GM19395 (cell line): ENCODE measurements at regions not wholly inside any gene's neighbourhood (a gene's known extent, or its start where the extent isn't known, plus 50 kb on each side); places are given as distances from the start of the nearest gene placed in this dataset.

Source experiments
- ATAC-seq: cut with Tn5 transposase; IDR thresholded peaks from one replicate; pipeline ENCODE4 v1.9.1; 2021; ENCODE audit warnings: mild to moderate bottlenecking, moderate library complexity; ENCODE audit not compliant: unreplicated experiment

- ATAC-seq, result no peak
Observed at GRCh38 chr4:11002961-11003360, 318.4 kb upstream of the CLNK start.

- no peak for ATAC-seq
Observed at GRCh38 chr4:10998846-10999245, 314.3 kb upstream of the CLNK start.

GRCh38 chr4:10984815-10985214 is 300.2 kb upstream of the CLNK start:
- ATAC-seq, result no peak

GRCh38 chr4:10983885-10984640 is 299.5 kb upstream of the CLNK start:
- ATAC-seq, result no peak

- ATAC-seq, result peak; percentile 61
Observed at GRCh38 chr4:10983268-10983667, 298.7 kb upstream of the CLNK start.

- ATAC-seq, result no peak
Observed at GRCh38 chr4:10982305-10982704, 297.7 kb upstream of the CLNK start.

- ATAC-seq, result no peak
Observed at GRCh38 chr4:10981576-10981975, 297.0 kb upstream of the CLNK start.

GRCh38 chr4:10981096-10981495 is 296.5 kb upstream of the CLNK start:
- no peak for ATAC-seq

- ATAC-seq, result no peak
Observed at GRCh38 chr4:10979032-10979431, 294.5 kb upstream of the CLNK start.

- peak; percentile 93 for ATAC-seq
Observed at GRCh38 chr4:10977534-10977933, 293.0 kb upstream of the CLNK start.

GRCh38 chr4:10974371-10974770 is 289.8 kb upstream of the CLNK start:
- ATAC-seq, result no peak

GRCh38 chr4:10973686-10974085 is 289.1 kb upstream of the CLNK start:
- ATAC-seq, result no peak

GRCh38 chr4:10971800-10972401 is 287.3 kb upstream of the CLNK start:
- no peak for ATAC-seq

GRCh38 chr4:10965196-10965595 is 280.6 kb upstream of the CLNK start:
- ATAC-seq, result no peak

GRCh38 chr4:10963958-10964703 is 279.6 kb upstream of the CLNK start:
- ATAC-seq, result no peak

GRCh38 chr4:10963241-10963640 is 278.7 kb upstream of the CLNK start:
- ATAC-seq, result no peak

GRCh38 chr4:10962246-10962645 is 277.7 kb upstream of the CLNK start:
- no peak for ATAC-seq

- no peak for ATAC-seq
Observed at GRCh38 chr4:10960389-10960788, 275.8 kb upstream of the CLNK start.

GRCh38 chr4:10959586-10959985 is 275.0 kb upstream of the CLNK start:
- no peak for ATAC-seq

- ATAC-seq, result no peak
Observed at GRCh38 chr4:10958226-10958856, 273.8 kb upstream of the CLNK start.

- no peak for ATAC-seq
Observed at GRCh38 chr4:10951306-10951705, 266.7 kb upstream of the CLNK start.
